GM19043 (cell line): ENCODE measurements at regions not wholly inside any gene's neighbourhood (a gene's known extent, or its start where the extent isn't known, plus 50 kb on each side); places are given as distances from the start of the nearest gene placed in this dataset.
"Not testable (repeated sequence)": the region's sequence is repeated elsewhere in the genome, so short reads cannot be mapped to it uniquely, and the experiment has no call there.

Experiments
- ATAC-seq: cut with Tn5 transposase; IDR thresholded peaks from one replicate; pipeline ENCODE4 v1.9.1; 2021; ENCODE audit warnings: low read depth; ENCODE audit not compliant: unreplicated experiment

DNA sequence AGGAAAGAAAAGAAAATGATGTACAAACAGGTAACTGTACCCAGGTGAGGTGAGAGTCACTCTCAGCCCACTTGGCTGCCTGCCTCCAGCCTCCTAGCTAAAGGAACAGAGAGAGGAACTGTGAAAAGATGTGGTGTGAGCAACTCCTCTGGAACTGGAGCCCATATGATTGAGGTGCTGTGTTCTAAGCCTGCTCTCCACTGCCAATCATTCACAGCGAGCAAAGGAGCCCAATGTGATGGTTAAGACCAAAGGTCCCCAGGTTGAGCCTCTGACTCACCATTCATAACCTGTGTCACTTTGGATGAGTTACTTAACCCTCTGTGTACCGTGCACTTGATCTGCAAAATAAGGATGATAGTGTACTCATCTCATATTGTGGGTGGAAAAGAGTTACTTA is 868.1 kb upstream of the AUTS2 start:
- no peak for ATAC-seq

DNA sequence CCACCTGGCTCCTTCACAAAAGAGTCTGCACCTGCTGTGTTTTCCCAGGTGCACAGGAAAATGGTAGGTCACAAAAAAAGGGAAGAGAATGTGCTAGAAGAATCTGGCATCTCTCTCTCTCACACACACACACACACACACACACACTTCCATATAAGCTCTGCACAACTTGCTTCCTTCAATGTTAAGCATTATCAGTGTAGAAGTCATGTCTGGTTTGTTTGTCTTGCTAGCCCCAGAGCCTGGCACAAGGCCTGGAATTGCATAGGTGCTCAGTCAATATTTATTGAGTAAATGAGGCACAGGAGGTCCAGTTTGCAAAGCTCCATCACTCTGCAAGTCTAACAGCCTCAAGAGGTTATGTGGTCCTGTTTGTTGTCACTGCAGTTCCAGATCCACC is 867.3 kb upstream of the AUTS2 start:
- no peak for ATAC-seq

DNA sequence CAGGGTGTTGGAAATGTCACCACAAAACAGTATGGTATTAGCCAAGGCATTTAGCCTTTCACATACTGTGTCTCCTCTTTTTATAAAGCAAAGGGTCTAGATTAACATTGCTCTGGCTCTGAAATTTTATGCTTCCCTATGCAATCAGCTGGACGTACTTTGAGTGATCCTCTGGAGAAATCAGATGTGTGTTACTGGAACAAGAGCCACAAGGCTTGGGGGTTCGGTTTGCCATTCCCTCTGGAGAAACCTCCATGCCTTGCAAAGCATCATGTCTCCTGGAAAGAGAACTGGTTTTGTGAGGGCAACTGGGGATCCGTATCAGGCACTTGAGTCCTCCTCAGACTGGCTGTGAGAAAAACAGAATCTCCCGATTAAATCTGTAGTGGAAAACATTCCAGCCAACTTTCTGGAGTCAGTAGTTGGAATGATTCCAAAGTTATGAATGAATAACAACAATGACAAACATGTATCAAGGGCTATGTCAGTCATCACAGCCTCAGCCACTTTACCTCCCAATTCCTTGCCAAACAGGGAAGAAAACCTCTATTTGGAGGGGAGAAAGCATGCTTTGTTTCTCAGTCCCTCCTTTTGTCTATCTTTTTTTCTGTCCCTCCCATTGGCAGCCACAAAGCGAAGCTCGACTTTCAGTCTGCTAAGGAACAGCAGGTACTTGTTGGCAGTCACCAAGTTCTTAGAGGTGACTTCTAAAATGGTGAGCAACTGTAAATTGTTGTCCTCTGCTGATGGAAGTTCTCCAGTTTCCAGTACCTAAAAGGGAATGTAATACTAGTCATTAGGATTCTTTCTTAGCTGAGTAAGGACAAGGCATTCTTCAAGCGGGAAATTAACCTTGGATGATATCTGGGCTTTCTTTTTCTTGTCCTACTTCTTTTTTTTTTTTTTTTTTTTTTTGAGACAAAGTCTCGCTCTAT is 864.8 kb upstream of the AUTS2 start:
- ATAC-seq, result no peak

DNA sequence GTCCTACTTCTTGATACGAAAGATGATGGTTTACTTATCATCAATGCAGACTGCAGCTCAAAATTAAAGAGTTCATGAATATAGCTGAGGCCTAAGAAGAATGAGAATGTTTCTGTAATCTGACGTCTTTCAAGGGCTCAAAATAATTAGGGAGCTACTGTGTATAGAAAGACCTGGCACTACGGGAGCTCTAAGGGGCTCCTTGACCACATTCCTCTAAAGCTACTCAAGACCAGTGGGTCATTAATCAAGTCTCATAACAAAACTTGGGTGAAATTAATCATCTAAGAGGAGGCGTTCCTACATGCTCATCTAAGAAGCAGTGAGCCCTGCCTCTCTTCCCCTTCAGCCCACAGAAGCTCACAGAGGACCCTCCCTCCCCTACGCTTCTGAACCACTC is 863.8 kb upstream of the AUTS2 start:
- ATAC-seq, result no peak

DNA sequence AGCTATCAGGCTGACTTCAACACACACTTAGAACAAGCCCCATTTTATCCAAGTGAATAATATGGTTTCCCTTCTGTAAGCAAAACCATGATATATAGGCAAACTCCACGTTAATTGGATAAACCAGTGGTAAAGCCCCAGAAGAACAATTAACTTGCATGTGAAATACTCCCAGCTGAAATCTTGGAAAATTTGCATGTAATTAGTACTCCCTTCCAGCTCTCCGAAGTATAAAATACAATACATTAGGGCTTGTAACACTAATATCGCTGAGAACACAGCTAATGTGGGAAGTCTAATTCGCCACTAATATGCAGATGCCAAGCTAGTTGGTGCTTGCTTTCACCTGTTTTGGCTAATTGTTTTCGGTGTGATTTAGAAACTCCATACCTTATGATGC is 859.0 kb upstream of the AUTS2 start:
- no peak for ATAC-seq

DNA sequence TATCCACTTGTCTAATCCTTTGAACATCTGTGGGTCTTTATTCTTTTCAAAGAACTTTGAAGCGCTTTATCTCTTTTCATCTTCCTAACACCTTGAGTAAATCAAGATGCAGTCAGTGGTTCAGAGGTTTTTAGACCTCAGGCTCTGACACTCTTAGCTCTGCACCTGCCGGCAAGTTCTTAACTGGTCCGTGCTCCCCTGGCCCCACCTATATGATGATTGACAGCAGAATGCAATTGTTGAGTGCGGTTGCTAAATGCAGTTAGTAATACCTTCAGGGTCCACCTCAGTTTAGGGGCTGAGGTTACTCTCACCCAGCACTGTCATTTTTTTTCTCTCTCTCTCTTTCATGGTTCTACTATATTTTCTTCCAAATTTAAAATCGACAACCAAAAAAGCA is 854.2 kb upstream of the AUTS2 start:
- ATAC-seq, result no peak

DNA sequence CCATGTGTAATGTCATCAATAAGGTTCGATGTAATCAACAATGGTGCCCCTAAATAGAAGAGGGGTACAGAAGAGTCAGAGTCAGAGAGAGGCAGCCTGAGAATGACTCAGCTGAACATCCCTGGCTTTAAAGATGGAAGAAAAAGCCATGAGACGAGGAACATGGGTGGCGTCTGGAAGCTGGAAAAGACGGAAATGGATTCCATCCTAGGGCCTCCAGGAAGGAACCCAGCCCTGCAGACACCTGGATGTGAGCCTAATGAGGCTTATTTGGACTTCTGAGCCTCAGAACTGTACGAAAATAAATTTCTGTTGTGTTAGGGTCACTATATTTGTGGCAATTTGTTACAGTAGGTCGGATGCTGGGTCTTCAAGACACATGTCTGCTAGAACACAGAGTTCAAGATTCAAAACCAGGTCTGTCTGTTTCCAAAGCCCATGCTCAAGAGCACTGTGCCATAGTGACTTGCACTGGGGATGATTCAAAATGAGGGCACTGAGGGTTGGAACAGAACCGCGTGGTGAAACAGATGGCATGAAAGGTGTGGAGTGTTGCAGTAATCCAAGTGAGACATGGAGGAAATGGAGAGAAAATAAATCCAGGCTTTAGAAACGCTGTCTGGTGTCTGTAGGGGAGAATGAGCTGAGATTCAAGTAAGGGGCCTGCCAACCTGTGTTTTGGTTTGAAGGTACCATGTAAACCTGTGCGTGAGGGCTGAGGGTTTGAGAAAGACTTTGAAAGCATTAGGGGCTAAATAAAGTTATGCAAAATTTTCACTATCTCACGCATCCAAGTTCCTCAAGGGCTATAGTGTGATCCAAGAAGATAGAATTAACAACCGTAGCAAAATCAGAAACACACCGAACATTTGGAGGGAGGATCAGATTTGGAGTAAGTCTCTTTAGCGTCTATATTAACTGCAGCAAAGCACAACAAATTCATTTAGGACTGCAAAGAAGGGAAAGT is 849.1 kb upstream of the AUTS2 start:
- no peak for ATAC-seq

DNA sequence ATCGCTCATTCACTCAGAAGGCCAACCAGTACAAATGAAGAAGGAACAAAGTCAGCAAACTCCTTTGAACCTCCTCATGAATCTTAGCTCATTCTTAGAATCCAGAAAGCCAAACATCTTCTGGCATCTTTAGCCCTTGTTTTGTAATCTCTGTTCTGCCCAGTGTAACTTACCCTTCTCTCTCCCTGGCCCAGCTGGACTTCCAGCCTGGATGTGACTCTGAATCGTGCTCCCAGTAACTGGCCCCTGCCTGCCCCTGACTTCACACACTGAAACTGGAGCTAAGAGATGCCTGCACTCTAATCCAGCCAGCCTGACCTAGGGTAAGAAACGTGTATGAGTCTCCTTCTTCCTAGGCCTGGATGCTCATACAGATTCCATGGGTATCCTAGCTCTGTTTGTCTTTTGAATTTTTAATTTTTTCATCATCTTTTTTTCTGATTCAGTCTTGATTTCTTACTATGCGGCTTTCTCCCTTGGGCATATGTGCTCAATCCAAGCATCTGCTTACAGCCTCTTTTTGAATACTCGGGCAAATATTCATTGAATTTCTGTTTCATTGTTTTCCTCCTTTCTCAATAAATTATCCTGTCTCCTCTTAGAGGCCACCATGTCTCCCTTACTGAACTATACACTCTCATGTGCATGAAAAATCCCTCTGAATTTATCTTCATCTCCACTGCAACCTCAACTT is 845.6 kb upstream of the AUTS2 start:
- no peak for ATAC-seq

DNA sequence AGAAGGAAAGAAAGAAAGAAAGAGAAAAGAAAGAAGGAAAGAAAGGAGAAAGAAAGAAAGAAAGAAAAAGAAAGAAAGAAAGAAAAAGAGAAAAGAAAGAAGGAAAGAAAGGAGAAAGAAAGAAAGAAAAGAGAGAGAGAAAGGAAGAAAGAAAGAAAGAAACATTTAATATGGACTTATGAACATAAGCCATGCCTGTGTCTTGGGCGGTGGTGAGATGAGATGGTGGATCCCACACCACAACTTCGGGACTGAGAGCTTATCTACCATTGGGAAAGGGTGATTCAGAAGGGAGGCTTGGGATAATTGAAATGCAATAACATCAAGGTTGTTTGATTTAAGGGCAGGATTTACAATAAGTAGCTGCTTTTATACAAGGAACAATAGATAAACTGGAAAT is 843.9 kb upstream of the AUTS2 start:
- no peak for ATAC-seq

DNA sequence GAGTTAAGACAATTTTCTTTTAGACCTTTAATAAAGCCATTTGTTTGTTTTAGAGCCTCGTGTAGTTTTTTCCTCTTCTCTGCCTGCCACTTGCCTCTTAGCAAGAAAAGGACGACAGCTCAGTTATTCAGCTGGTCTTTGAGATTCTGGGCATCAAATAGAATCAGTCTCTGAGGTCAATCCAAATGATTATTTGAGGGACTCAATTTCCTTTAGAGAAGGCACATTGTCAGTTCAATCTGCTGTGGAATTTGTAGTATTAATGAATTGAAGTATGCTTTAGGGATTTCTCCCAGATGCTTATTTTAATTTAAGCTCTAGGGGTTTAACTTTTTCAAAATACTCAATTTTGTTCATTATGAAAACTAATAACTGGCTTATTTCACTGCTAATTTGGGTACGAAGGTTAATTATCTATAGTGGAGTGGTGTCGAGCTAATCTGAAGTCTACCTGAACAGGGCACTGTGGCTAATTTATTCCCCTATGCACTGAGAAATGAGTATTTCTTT is 841.2 kb upstream of the AUTS2 start:
- ATAC-seq, result no peak

DNA sequence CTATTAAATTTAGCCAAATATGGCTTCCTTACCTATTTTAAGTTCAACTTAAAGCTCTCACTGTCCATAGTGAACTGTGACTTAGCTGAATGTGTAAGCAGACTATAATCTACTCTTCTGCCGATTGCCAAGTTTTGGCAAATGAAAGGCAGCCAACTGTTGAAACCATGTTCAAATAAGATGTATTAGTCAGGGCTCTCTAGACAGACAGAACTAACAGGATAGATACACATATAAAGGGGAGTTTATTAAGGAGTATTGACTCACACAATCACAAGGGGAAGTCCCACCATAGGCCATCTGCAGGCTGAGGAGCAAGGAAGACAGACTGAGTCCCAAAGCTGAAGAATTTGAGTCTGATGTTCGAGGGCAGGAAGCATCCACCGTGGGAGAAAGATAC is 837.7 kb upstream of the AUTS2 start:
- no peak for ATAC-seq

DNA sequence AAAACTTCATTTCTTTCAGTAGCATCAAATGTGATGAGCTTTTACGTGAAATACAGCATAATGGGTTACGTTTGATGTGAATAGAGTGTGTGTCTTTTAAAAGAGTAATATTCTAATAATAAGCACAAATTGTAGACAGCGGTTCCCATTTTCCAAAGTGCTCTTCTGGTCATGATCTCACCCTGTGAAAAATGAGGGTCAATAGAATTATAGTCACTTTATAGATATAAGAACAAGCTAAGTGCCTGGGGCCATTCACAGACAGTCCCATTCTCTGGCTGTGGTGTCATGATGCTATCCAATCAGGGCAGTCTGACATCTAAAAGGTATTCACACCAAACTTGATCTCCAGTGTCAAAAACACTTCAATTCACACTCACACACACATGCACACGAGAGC is 830.8 kb upstream of the AUTS2 start:
- no peak for ATAC-seq

DNA sequence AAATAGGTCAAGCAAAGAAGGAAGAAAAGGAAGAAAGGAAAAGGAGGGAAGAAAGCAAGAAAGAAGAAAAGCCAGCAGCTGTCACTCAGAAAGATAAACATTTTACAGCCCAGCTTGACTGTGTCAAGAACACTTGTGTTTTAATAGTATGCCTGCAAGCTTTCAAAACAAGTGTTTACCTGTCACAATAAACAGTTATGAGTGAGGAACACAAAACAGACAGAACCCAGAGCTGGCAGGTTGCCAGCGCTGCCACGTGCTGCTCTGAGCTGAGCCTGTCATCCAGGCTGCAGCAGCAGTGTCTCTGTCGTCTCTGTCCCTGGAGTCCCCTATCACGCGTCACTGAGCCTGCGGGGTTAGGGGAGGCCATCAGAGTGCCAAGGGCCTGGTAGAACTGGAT is 827.6 kb upstream of the AUTS2 start:
- no peak for ATAC-seq

DNA sequence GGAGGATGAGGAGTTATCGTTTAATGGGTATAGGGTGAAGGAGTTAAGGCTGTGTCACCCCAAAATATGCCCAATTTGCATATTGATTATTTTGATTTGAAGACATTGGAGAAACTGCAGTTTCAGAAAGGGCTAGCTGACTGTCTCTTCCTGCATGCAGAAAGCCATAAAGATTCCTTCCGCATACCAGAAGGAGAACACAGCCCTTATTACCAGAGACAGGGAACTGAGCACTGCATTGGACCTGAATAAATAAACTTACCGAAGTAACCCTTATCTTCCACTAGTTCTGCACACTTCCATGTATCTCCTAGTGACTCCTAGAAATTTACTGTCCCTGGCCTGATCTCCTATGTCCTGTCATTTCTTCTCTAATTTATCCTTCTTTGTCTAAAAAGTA is 821.9 kb upstream of the AUTS2 start:
- no peak for ATAC-seq

DNA sequence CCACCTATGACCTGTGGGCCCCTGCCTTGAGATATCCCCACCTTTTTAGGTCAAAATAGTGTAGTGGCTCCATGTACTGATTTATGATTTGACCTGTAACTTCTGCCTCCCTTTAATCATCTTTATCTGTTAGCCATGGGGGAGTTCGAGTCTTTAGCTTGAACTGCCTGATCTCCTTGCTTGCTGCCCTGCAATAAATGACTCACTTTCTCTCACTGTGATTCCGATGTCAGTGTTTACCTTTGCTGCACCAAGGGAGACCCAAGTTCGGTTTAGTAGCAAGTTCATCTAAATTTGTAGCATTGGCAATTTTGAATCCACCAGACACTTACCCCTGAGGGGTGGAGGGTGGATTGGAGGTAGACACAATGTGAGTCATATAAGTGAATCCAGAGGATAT is 814.6 kb upstream of the AUTS2 start:
- no peak for ATAC-seq

DNA sequence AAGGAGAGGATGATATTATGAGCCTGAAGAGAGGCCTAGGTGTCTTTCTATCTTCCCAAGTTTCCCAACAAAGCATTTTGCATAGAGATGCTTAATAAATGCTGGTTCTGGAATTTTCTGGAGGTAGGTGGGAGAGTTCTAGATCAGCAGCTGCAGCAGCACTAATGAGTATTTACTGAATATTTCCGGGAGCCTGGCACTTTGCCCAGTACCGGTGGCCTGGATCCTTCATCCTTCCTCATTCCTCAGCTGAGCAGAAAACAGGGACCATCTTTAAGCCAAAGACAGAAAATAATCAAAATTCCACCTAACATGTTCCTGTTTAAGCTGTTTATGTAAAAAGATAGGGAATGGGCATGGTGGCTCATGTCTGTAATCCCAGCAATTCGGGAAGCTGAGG is 813.2 kb upstream of the AUTS2 start:
- no peak for ATAC-seq

DNA sequence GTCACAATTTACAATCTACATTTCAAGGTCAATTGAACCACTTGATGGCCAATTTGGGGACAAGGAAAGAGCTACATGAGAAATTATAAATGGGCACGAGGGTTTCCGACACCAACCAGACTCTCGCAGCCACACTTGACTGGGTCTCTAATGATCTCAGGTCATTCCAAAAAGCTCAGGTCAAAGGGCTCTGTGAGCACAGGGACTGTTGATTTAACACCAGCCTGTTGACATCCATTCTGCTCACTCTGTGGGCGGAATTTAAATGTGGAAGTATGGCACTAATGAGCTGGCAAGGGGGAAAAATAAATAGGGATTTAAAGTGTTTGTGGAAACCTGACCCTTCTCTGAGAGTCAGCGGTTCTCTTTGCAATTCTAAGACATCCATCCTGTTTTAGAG is 810.7 kb upstream of the AUTS2 start:
- ATAC-seq, result no peak

DNA sequence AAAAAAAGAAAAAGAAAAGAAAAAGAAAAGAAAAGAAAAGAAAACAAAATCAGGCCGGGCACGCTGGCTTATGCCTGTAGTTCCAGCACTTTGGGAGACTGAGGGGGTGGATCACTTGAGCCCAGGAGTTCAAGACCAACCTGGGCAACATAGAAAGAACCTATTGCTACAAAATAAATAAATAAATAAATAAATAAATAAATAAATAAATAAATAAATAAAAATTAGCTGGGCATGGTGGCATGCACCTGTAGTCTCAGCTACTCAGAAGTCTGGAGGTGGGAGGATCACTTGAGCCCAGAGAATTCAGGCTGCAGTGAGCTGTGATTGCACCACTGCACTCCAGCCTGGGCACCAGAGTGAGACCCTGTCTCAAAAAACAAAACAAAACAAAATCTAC is 809.7 kb upstream of the AUTS2 start:
- ATAC-seq, result not testable (repeated sequence)

DNA sequence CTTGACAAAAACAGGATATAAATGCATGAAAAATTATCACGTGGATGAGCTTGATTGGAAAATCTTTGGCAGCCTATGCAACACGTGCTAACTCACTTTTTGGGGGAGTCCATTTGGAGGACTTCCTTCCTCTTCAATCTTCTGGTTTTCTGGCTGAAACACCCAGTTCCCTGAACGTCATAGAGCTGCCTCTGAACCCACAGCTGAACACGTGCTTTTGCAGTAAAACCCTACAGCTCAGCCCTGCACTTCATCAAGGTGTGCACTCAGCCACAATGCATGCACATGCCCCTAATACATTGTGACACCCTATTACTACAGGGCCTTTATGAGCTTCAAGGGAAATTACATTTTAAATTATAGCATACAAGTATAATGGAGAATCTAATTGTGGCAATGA is 808.7 kb upstream of the AUTS2 start:
- no peak for ATAC-seq

DNA sequence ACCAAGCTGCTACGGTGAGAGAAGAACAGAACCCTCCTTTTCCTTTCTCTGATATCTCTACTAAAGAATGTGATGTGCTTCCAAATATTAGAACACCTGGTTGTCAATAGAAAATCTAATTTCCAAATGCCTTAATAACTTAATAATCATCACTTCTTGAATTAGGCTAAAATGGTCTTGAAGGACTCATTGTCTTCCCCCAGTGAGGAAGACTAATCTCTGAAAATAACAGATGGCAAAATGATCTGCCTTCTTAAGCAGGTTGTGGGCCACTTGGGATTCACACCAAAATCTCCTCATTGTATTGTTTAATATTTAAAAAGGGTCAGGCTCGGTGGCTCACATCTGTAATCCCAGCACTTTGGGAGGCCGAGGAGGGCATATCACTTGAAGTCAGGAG is 805.9 kb upstream of the AUTS2 start:
- no peak for ATAC-seq

DNA sequence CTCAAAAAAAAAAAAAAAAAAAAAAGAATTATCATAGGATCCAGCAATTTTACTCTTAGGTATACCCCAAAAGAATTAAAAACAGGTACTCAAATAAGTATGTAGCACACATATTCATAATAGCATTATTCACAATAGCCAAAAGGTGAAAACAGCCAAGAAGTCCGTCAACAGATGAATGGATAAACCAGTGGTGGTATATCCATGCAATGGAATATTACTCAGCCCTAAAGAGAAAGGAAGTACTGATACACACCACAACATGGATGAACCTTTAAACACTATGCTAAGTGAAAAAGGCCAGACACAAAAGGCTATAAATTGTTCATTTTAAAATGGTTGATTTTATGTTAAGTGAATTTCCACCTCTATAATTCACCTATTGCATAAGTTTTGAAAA is 804.8 kb upstream of the AUTS2 start:
- no peak for ATAC-seq
